ENCODE measurements at regions not wholly inside any gene's neighbourhood (a gene's known extent, or its start where the extent isn't known, plus 50 kb on each side); places are given as distances from the start of the nearest gene placed in this dataset.

DNA sequence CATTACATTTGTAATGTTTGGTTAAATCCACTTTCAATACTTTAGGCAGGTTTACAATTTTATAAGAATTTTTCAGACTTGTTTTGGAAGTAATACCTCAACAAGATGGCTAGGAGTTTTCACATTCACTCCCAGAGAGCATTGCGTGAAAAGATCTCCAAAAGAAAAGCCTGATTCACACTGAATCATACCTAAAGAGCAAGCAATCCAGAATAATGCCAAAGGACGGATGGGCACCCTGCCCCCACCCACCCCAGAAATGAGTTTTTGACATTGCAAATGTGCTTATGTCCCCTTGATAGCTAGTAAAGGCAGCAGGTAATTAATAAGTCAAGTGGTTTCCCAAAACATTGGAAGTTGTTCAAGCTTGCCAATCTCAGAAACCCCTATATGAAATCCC is 557.7 kb upstream of the TENM3 start:
- no TSS peak for BruUV-seq (replicated peaks)
- Histone ChIP-seq H3K56ac (ENCODE audit: extremely low read depth, insufficient read depth, low read length) (peak overlapping the region; percentile 68), H2AK5ac (ENCODE audit: low read depth, low read length) (no peak overlapping the region), H3K23ac (ENCODE audit: low read depth, low read length) (peak overlapping the region; percentile 41; the same call in 1 of the 2 replicates), H3K79me1 (ENCODE audit: low read depth in 1 of 2, low read length in 2 of 2) (no peaks in the 10 kb centered on the region), H2BK15ac (ENCODE audit: low read depth, low read length) (no peak overlapping the region), H3K4me1 (ENCODE audit: control insufficient read depth, insufficient read depth, low read length) (peaks cover 11% of the 10 kb centered on the region), H3K4ac (ENCODE audit: low read depth, low read length) (peak overlapping the region; percentile 42; the same call in 1 of the 2 replicates), H2AFZ (replicated peaks; ENCODE audit: low read length, poor library complexity) (no peak overlapping the region), H4K20me1 (ENCODE audit: insufficient read depth, low read length) (no peaks in the 10 kb centered on the region), H2BK20ac (ENCODE audit: low read depth, low read length) (peak overlapping the region; percentile 71), H2AK9ac (replicated peaks; ENCODE audit: low read depth, low read length, poor library complexity) (no peak overlapping the region), H3K4me3 (ENCODE audit: insufficient read depth, low read depth, low read length) (no peak overlapping the region), H3K36me3 (ENCODE audit: control insufficient read depth, insufficient read depth, low read length) (no peaks in the 10 kb centered on the region), H4K5ac (ENCODE audit: low read depth, low read length) (peak overlapping the region; percentile 42; the same call in 1 of the 2 replicates), H4K91ac (ENCODE audit: insufficient read depth, low read depth, low read length) (peak overlapping the region; percentile 48; the same call in 1 of the 2 replicates), H3K14ac (replicated peaks; ENCODE audit: low read depth, low read length) (no peak overlapping the region; the same call in 1 of the 2 replicates), H3K27ac (ENCODE audit: insufficient read depth, low read length) (peak overlapping the region; percentile 59), H3K9me1 (ENCODE audit: insufficient read depth, low read length) (peaks cover 7% of the 10 kb centered on the region; the same call in 1 of the 2 replicates), H4K8ac (ENCODE audit: low read depth in 2 of 2, low read length in 2 of 2) (peak overlapping the region; percentile 18 to 56; a peak in 1 of 4 replicates), H3K18ac (ENCODE audit: low read depth, low read length) (peak overlapping the region; percentile 70; the same call in 1 of the 2 replicates), H2BK120ac (ENCODE audit: low read depth, low read length) (peak overlapping the region; percentile 69), H3K4me2 (ENCODE audit: low read depth, low read length) (peak overlapping the region; percentile 75), H2BK5ac (ENCODE audit: low read depth, low read length, poor library complexity, severe bottlenecking) (peak overlapping the region; percentile 93), H3K9ac (ENCODE audit: low read depth, low read length) (no peak overlapping the region), H3K9me3 (ENCODE audit: control insufficient read depth, insufficient read depth, low read length) (no peaks in the 10 kb centered on the region), H3K27me3 (ENCODE audit: control insufficient read depth, insufficient read depth, low read length) (no peaks in the 10 kb centered on the region)
- WGBS, 2 experiments (ENCODE audit: extremely low coverage in 2 of 2, insufficient read length in 1 of 2): no CpG with 5 or more reads among the region's 2 CpGs
- TF ChIP-seq FOS (IDR thresholded peaks at IDR 0.05; ENCODE audit: low read depth, low read length) (peak; percentile 49; the same call in 1 of the 2 replicates), RFX5 (IDR thresholded peaks at IDR 0.05; ENCODE audit: low read depth, low read length) (no peak)
- ATAC-seq (ENCODE audit: low read depth) (peak; percentile 64), DNase-seq (peak; percentile 82)
- intact Hi-C loops (cut with micrococcal nuclease) (loop anchor here (5.0 to 10.0 kb wide), 4 partner anchors 272 to 1239 kb away; no protein-coding TSS in a partner anchor), in situ Hi-C loops (cut with MboI; ENCODE audit: low sequenced_read_pairs) (no loop called here), dilution Hi-C loops (cut with HindIII; ENCODE audit: low sequenced_read_pairs, unreplicated experiment) (no loop called here)
- CTCF ChIA-PET: no interaction called here
- POLR2A ChIA-PET (ENCODE audit: unreplicated experiment): interaction anchor here (0.6 kb wide), 1 partner anchor 16 kb away, joined by 20 read pairs; no protein-coding TSS in a partner anchor

All from IMR-90 (cell line).